MM.1S (cell line): ENCODE measurements at regions not wholly inside any gene's neighbourhood (a gene's known extent, or its start where the extent isn't known, plus 50 kb on each side); places are given as distances from the start of the nearest gene placed in this dataset.

Experiments used
- CTCF ChIP-seq: fragments of 300-600 bp; sonication (generic); IDR thresholded peaks from 2 replicates; pipeline ENCODE4 v1.5.1; 2016; ENCODE audit warnings: antibody characterized with exemption, low read length, mixed read lengths
- EZH2 ChIP-seq: fragments of 300-600 bp; sonication (generic); optimal IDR thresholded peaks from 2 replicates; pipeline ENCODE3; 2017; ENCODE audit warnings: low read depth, mild to moderate bottlenecking, antibody characterized with exemption, low read length, mixed read lengths
- EZH2phosphoT487 ChIP-seq: fragments of 300-600 bp; sonication (generic); IDR thresholded peaks from 2 replicates; pipeline ENCODE4 v1.6.1; 2018; ENCODE audit warnings: antibody characterized with exemption, low read length

GRCh38 chr6:15970517-15970916 is 158.4 kb upstream of the MYLIP start:
- TF ChIP-seq CTCF (no peak), EZH2phosphoT487 (no peak), EZH2 (no peak)
